H1 (cell line): ENCODE measurements at regions not wholly inside any gene's neighbourhood (a gene's known extent, or its start where the extent isn't known, plus 50 kb on each side); places are given as distances from the start of the nearest gene placed in this dataset.
"Not testable (repeated sequence)": the region's sequence is repeated elsewhere in the genome, so short reads cannot be mapped to it uniquely, and the experiment has no call there.

ENCODE experiments used
- CTCF ChIA-PET: fragments of 300-600 bp; sonication (Branson Sonifier 250); formaldehyde crosslinking; loops from one replicate; lab custom pipeline; 2021; ENCODE audit not compliant: partially characterized antibody; lab: Charles Lee
- POLR2A ChIA-PET: fragments of 300-600 bp; sonication (Branson Sonifier 250); formaldehyde crosslinking; loops from one replicate; lab custom pipeline; 2021; ENCODE audit warnings: inconsistent platforms; ENCODE audit not compliant: partially characterized antibody; lab: Charles Lee
- DNase-seq, 2 experiments: peaks; one replicate each; pipeline versions ENCODE4 v3.0.0 to v3.0.0-alpha.2; 2010 to 2022; ENCODE audit warnings: low spot score in 2 of 2, low read depth in 1 of 2, mixed read lengths in 1 of 2
- FAIRE-seq: peaks from 2 replicates; lab custom pipeline; 2011; peaks lifted over from hg19 to GRCh38; lab: Jason Lieb, UNC
- H2AFZ ChIP-seq: 2 replicates; pipeline ENCODE4 v1.8.1; 2012; ENCODE audit warnings: low read length, inconsistent platforms
- H2AK5ac ChIP-seq: 2 replicates; pipeline ENCODE4 v1.6.1; 2013; ENCODE audit warnings: low read depth, low read length
- H2BK120ac ChIP-seq: replicated peaks from 2 replicates; pipeline ENCODE3; 2013; ENCODE audit warnings: low read depth, low read length, inconsistent platforms
- H2BK12ac ChIP-seq: 2 replicates; pipeline ENCODE4 v1.6.1; 2013; ENCODE audit warnings: low read depth, low read length
- H2BK15ac ChIP-seq: 2 replicates; pipeline ENCODE4 v1.6.1; 2013; ENCODE audit warnings: low read length
- H2BK20ac ChIP-seq: 2 replicates; pipeline ENCODE4 v1.6.1; 2013; ENCODE audit warnings: low read length
- H2BK5ac ChIP-seq: 2 replicates; pipeline ENCODE4 v1.6.1; 2013; ENCODE audit warnings: low read depth, low read length
- H3K14ac ChIP-seq: 2 replicates; pipeline ENCODE4 v1.6.1; 2013; ENCODE audit warnings: inconsistent platforms; ENCODE audit not compliant: insufficient read length
- H3K18ac ChIP-seq: 2 replicates; pipeline ENCODE4 v1.6.1; 2013; ENCODE audit warnings: low read length; ENCODE audit errors: extremely low read depth
- H3K23ac ChIP-seq: 2 replicates; pipeline ENCODE4 v1.6.1; 2013; ENCODE audit warnings: inconsistent platforms; ENCODE audit not compliant: insufficient read length
- H3K23me2 ChIP-seq: 2 replicates; pipeline ENCODE4 v1.6.1; 2013; ENCODE audit warnings: low read depth, low read length
- H3K27ac ChIP-seq: 2 replicates; pipeline ENCODE4 v1.6.1; 2011; ENCODE audit warnings: low read depth, low read length, inconsistent platforms
- H3K27me3 ChIP-seq, 4 experiments: replicated peaks in 1 of 4; 1 replicate in 1 of 4; 2 replicates in 3 of 4; pipeline versions ENCODE4 v1.6.1 to v1.8.1; 2011 to 2013; ENCODE audit warnings: low read length in 3 of 4, mild to moderate bottlenecking in 3 of 4, inconsistent platforms in 2 of 4, mixed read lengths in 2 of 4, moderate library complexity in 1 of 4; ENCODE audit not compliant: control insufficient read depth in 3 of 4, insufficient read depth in 3 of 4; ENCODE audit errors: extremely low read depth in 1 of 4
- H3K36me3 ChIP-seq, 4 experiments: 2 replicates each; pipeline versions ENCODE4 v1.6.1 to v1.8.1; 2011 to 2013; ENCODE audit warnings: mild to moderate bottlenecking in 4 of 4, low read length in 3 of 4, moderate library complexity in 2 of 4, control low read depth in 1 of 4, inconsistent platforms in 1 of 4; ENCODE audit not compliant: insufficient read depth in 4 of 4, control insufficient read depth in 2 of 4
- H3K4ac ChIP-seq: replicated peaks from 2 replicates; pipeline ENCODE3; 2013; ENCODE audit warnings: low read length, low read depth, mixed read lengths, inconsistent platforms; ENCODE audit not compliant: insufficient read length
- H3K4me1 ChIP-seq, 4 experiments: replicated peaks in 1 of 4; 1 replicate in 1 of 4; 2 replicates in 3 of 4; pipeline versions ENCODE4 v1.6.1 to v1.8.1; 2011 to 2013; ENCODE audit warnings: low read length in 3 of 4, inconsistent platforms in 2 of 4, mixed read lengths in 1 of 4; ENCODE audit not compliant: insufficient read depth in 4 of 4, control insufficient read depth in 3 of 4
- H3K4me2 ChIP-seq, 2 experiments: 2 replicates each; pipeline versions ENCODE4 v1.6.1 to v1.8.1; 2011 to 2013; ENCODE audit warnings: low read depth in 2 of 2, low read length in 2 of 2, control low read depth in 1 of 2, inconsistent platforms in 1 of 2, mild to moderate bottlenecking in 1 of 2; ENCODE audit not compliant: insufficient read depth in 1 of 2
- H3K4me3 ChIP-seq, 4 experiments: fragments of 200-600, 300-600 bp in 1 of 4; sonication (generic), shearing (Covaris generic), sonication (Bioruptor Twin) in 1 of 4; 2 replicates each; pipeline versions ENCODE4 v1.5.1 to v1.8.1; 2011 to 2016; ENCODE audit warnings: low read length in 4 of 4, low read depth in 3 of 4, control low read depth in 2 of 4, inconsistent platforms in 2 of 4, mild to moderate bottlenecking in 2 of 4, mixed read lengths in 1 of 4, moderate library complexity in 1 of 4; ENCODE audit not compliant: insufficient read depth in 2 of 4; ENCODE audit errors: extremely low read depth in 1 of 4
- H3K56ac ChIP-seq: replicated peaks from 2 replicates; pipeline ENCODE3; 2013; ENCODE audit warnings: low read depth, mild to moderate bottlenecking, mixed read lengths, low read length, inconsistent platforms; ENCODE audit not compliant: insufficient read length
- H3K79me1 ChIP-seq: 2 replicates; pipeline ENCODE4 v1.6.1; 2013; ENCODE audit warnings: low read depth, low read length, control low read depth
- H3K79me2 ChIP-seq, 2 experiments: 2 replicates each; pipeline versions ENCODE4 v1.6.1 to v1.8.1; 2012 to 2013; ENCODE audit warnings: low read length in 2 of 2, mild to moderate bottlenecking in 2 of 2, inconsistent platforms in 1 of 2; ENCODE audit not compliant: insufficient read depth in 2 of 2, control insufficient read depth in 1 of 2
- H3K9ac ChIP-seq, 4 experiments: replicated peaks in 1 of 4; 1 replicate in 1 of 4; 2 replicates in 3 of 4; pipeline versions ENCODE4 v1.6.1 to v1.8.1; 2011 to 2013; ENCODE audit warnings: low read depth in 3 of 4, low read length in 3 of 4, control low read depth in 2 of 4, mild to moderate bottlenecking in 2 of 4, moderate library complexity in 2 of 4, inconsistent platforms in 1 of 4; ENCODE audit errors: extremely low read depth in 1 of 4
- H3K9me3 ChIP-seq, 2 experiments: 2 replicates each; pipeline versions ENCODE4 v1.6.1 to v1.8.1; 2012 to 2013; ENCODE audit warnings: mild to moderate bottlenecking in 2 of 2, moderate library complexity in 2 of 2, control low read depth in 1 of 2, inconsistent platforms in 1 of 2, low read depth in 1 of 2, low read length in 1 of 2, mixed read lengths in 1 of 2; ENCODE audit not compliant: insufficient read depth in 2 of 2
- H4K20me1 ChIP-seq, 2 experiments: replicated peaks in 1 of 2; 2 replicates each; pipeline versions ENCODE3 to v1.8.1; 2011 to 2013; ENCODE audit warnings: inconsistent platforms in 2 of 2, low read length in 2 of 2, mild to moderate bottlenecking in 1 of 2; ENCODE audit not compliant: insufficient read depth in 2 of 2, control insufficient read depth in 1 of 2
- H4K5ac ChIP-seq: 2 replicates; pipeline ENCODE4 v1.6.1; 2013; ENCODE audit warnings: low read length, low read depth, mixed read lengths, inconsistent platforms; ENCODE audit not compliant: insufficient read length
- H4K8ac ChIP-seq: 2 replicates; pipeline ENCODE4 v1.8.0; 2013; ENCODE audit warnings: mild to moderate bottlenecking, moderate library complexity, low read length, inconsistent platforms; ENCODE audit not compliant: insufficient read depth; ENCODE audit errors: extremely low read depth
- H4K91ac ChIP-seq: replicated peaks from 2 replicates; pipeline ENCODE3; 2013; ENCODE audit warnings: low read length, mixed read lengths, inconsistent platforms; ENCODE audit not compliant: insufficient read length
- WGBS, 2 experiments: shearing (Covaris generic) in 1 of 2; methylation state at CpG; one replicate each; pipeline versions ENCODE4 v1.1.6 to v1.1.7; 2013 to 2015; ENCODE audit warnings: low lambda C conversion rate in 2 of 2, mixed read lengths in 2 of 2, inconsistent platforms in 1 of 2, low coverage in 1 of 2, missing lambda C conversion rate in 1 of 2; ENCODE audit not compliant: insufficient replicate concordance in 2 of 2, insufficient coverage in 1 of 2, insufficient read length in 1 of 2; ENCODE audit errors: extremely low coverage in 1 of 2, missing lambda C conversion rate in 1 of 2; 5-methylcytosine and 5-hydroxymethylcytosine counted together

DNA sequence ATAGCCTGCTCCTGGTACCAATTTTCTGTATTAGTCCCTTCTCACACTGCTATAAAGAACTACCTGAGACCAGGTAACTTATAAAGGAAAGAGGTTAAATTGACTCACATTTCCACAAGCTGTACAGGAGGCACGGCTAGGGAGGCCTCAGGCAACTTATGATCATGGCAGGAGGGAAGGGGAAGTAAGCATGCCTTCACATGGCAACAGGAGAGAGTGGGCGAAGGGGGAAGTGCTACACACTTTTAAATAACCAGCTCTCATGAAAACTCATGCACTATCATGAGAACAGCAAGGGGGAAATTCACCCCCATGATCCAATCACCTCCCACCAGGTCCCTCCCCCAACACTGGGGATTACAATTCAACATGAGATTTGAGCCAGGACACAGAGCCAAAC is 284.5 kb upstream of the KLF4 start:
- H4K5ac ChIP-seq, H3K4me2 ChIP-seq, H4K20me1 ChIP-seq, H3K4ac ChIP-seq, H3K56ac ChIP-seq, H3K27me3 ChIP-seq, H3K14ac ChIP-seq, H2BK15ac ChIP-seq, H3K79me1 ChIP-seq, H3K4me3 ChIP-seq, H2BK12ac ChIP-seq, CTCF ChIA-PET, H2AFZ ChIP-seq, H3K18ac ChIP-seq, H3K23ac ChIP-seq, H2AK5ac ChIP-seq, H3K23me2 ChIP-seq, H3K36me3 ChIP-seq, H3K27ac ChIP-seq, H3K9ac ChIP-seq, H3K79me2 ChIP-seq, H3K4me1 ChIP-seq, H4K8ac ChIP-seq, POLR2A ChIA-PET, H2BK5ac ChIP-seq, H4K91ac ChIP-seq, FAIRE-seq, H2BK120ac ChIP-seq, DNase-seq, H2BK20ac ChIP-seq: not testable (repeated sequence)
- peaks cover 8 to 13% of the 10 kb centered on the region in 2 experiments for H3K9me3 ChIP-seq
- 94% methylated on average over 2 of the region's 2 CpGs; no CpG with 5 or more reads in 1 of the 2 experiments for WGBS, 2 experiments
